GM21423 (cell line): ENCODE measurements at regions not wholly inside any gene's neighbourhood (a gene's known extent, or its start where the extent isn't known, plus 50 kb on each side); places are given as distances from the start of the nearest gene placed in this dataset.
"Not testable (repeated sequence)": the region's sequence is repeated elsewhere in the genome, so short reads cannot be mapped to it uniquely, and the experiment has no call there.

Source experiments
- ATAC-seq: cut with Tn5 transposase; IDR thresholded peaks from one replicate; pipeline ENCODE4 v1.9.1; 2021; ENCODE audit warnings: mild to moderate bottlenecking, moderate library complexity; ENCODE audit not compliant: unreplicated experiment

GRCh38 chr9:710951-711745 lies 130.3 kb upstream of the DMRT1 start:
- no peak for ATAC-seq

GRCh38 chr9:711761-712553 lies 129.5 kb upstream of the DMRT1 start:
- no peak for ATAC-seq

GRCh38 chr9:712643-713042 lies 128.9 kb upstream of the DMRT1 start:
- no peak for ATAC-seq

DNA sequence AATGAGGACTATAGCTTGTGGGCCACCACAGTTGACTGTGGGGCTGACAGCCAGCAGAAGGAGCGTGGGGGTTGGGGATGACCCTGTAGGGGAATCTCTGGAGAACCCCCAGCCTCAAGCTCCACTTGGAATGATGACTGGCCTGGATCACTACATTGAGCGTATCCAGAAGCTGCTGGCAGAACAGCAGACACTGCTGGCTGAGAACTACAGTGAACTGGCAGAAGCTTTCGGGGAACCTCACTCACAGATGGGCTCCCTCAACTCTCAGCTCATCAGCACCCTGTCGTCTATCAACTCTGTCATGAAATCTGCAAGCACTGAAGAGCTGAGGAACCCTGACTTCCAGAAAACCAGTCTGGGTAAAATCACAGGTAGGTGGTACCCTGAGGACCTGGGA lies 128.4 kb upstream of the DMRT1 start:
- ATAC-seq: no peak

GRCh38 chr9:714675-715074 lies 126.8 kb upstream of the DMRT1 start:
- no peak for ATAC-seq

GRCh38 chr9:715300-715699 lies 126.2 kb upstream of the DMRT1 start:
- ATAC-seq: no peak

- ATAC-seq: no peak
These were observed 125.6 kb upstream of the DMRT1 start for GRCh38 chr9:715743-716400.

DNA sequence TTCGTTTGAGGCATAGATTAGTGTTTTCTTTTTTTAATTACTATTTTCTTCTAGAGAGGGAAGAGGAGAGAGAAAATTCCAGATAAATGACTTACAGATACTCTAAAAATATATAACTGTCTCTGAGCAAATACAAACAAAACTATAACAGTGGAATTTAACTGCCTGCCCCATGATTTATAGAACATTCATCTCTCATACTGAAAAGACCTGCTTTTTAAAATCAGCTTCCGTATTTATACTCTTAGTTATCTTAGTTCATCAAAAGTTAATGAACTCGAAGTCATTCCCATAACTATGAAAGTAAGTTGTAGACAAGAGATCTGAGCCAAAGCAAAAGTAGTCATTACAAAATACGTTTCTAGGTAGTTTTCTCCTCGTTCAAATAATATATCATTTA lies 123.8 kb upstream of the DMRT1 start:
- no peak for ATAC-seq

DNA sequence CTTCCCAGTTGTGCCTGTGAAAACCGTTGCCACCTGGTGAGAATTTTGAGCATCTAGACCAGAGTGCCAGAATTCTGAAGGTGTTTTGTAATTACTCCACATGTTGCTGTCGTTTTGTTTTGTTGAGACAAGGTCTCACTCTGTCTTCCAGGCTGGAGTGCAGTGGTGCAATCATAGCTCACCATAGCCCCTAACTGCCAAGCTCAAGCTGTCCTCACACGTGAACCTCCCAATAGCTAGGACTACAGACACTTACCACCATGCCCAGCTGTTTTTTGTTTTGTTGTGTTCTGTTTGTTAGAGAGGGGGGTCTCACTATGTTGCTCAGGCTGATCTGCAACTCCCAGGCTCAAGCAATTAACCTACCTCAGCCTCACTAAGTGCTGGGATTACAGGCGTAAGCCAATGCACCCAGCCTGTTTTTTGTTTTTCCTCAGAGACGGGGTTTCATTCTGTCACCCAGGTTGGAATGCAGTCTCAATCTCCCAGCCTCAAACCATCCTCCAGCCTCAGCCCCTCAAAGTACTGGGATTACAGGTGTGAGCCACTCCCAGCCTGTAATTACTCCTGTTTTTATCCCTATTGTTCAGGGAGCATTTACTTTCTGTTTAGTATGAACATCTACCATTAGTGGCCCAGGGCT lies 121.1 kb upstream of the DMRT1 start:
- no peak for ATAC-seq

GRCh38 chr9:722388-722980 lies 119.0 kb upstream of the DMRT1 start:
- ATAC-seq: no peak

DNA sequence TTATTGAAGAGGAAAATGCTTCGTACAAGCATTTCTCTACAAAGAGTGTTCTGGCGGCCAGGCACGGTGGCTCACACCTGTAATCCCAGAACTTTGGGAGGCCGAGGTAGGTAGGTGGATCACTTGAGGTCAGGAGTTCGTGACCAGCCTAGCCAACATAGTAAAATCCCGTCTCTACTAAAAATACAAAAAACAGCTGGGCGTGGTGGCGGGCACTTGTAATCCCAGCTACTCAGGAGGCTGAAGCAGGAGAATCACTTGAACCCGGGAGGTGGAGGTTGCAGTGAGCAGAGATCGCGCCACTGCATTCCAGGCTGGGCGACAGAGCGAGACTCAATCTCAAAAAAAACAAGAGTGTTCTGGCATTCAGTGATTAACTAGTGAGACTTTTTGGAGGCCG lies 117.0 kb upstream of the DMRT1 start:
- ATAC-seq: not testable (repeated sequence)

DNA sequence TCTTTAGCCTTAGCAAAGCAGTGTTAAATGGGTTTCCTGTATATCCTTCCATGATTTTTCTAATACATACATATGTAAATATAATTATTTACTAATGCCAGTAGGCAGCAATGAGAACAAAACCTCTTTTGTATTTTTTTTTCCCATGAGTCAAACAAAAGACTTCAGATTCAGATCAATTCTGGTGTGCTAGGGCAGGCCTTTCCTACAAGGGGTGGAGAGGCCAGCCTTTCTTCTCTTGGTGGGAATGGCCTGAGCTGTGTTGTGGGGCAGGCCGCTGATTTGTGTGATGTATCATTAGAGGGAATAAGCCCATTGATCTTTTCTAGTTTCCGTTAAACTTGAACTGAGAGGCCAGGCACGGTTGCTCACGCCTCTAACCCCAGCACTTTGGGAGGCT lies 115.5 kb upstream of the DMRT1 start:
- ATAC-seq: no peak

DNA sequence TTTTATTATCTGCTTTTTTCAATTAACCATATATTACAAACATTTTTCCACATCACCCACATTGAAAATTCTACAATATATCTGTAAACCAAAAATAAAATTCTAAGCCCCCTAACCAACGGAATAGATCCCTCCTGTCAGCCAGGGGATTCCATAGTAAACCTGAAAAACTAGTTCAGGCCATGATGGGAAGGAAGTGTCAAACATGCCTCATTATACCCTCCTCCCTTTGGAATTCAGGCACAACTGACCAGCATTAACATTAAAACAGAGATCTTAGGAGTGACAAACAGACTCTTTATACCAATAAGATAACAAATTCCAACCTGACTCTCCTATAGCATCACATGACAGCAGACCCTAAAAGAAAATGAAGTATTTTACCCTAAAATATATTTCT lies 113.7 kb upstream of the DMRT1 start:
- ATAC-seq: no peak

- no peak for ATAC-seq
These were observed 113.0 kb upstream of the DMRT1 start for GRCh38 chr9:728535-728934.

DNA sequence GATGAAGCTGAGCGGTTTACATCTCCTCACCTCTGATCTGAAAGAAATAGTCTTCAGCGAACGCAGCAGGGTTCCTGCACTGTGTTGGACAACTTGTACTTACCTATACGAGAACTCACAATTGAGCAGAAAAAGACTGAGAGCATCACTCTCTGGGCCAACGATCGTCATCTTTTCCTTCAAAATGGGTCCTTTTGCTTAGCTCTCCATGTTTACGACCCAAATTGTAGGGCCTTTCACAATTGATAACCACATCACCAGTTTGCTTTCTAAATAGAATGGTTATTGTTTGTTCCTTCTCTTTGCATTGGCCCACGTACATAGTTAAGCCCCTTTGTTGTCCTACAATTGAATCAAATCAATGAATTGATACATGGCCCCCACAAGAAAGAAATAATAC lies 110.0 kb upstream of the DMRT1 start:
- ATAC-seq: no peak

DNA sequence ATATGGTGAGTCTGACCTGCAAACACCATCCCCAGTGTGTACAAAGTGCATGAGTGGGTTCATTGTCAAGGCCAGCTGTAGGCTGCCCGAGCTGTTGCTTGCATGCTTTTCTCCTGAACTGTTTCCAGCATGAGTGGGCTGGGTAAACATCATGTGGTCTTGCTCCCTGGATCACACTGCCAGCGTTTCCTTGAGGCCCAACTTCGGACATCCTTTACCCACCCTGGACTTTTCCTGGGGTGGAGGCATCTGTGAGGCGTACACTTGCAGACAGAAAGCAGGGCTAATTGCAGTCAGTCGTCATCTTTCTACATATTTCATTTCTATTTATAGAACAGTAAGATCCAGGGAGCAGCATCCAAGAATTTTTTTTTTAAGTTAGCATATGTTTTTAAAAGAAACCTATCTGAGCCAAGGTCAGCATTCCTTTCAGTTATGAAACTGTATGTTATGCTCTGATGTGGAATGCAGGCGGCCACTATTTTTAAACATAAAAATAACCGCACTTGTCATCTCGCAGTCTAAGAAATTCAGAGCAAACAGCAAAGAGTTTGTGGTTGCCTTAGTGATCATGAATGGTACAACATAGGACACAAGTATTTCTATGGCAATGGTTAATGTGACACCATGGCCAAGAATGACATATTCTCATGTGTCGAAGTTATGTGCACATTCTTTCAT lies 106.5 kb upstream of the DMRT1 start:
- no peak for ATAC-seq

GRCh38 chr9:737400-738120 lies 103.9 kb upstream of the DMRT1 start:
- no peak for ATAC-seq

DNA sequence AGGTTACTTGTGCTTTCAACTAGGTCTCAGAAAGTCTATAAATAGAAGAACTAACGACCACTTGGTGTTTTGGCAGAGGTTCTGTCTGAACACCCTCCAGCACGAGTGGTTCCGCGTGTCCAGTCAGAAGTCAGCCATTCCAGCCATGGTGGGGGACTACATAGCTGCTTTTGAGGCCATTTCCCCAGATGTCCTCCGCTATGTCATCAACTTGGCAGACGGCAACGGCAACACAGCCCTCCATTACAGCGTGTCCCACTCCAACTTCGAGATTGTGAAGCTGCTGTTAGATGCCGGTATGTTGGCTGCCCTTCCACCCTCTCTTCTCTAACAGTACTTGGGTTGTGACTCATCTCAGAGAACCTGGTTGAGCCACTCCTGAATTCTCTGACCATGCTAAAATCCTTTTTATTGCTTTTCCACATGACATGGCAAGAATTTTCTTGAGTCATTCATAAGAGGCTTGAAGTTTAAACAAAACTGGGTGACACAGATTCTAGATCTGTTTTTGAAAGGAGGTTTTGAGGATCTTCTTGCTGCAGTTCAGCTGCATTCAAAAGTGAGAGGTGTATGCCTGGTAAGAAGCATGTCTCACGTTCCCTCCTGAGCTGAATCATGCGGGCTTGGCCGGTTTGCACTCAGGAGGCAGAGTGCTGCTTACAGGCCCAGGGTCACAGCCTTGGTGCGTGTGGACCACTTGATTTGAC lies 103.1 kb upstream of the DMRT1 start:
- no peak for ATAC-seq

GRCh38 chr9:739362-739761 lies 102.1 kb upstream of the DMRT1 start:
- ATAC-seq: no peak
